ENCODE measurements at regions not wholly inside any gene's neighbourhood (a gene's known extent, or its start where the extent isn't known, plus 50 kb on each side); places are given as distances from the start of the nearest gene placed in this dataset.

DNA sequence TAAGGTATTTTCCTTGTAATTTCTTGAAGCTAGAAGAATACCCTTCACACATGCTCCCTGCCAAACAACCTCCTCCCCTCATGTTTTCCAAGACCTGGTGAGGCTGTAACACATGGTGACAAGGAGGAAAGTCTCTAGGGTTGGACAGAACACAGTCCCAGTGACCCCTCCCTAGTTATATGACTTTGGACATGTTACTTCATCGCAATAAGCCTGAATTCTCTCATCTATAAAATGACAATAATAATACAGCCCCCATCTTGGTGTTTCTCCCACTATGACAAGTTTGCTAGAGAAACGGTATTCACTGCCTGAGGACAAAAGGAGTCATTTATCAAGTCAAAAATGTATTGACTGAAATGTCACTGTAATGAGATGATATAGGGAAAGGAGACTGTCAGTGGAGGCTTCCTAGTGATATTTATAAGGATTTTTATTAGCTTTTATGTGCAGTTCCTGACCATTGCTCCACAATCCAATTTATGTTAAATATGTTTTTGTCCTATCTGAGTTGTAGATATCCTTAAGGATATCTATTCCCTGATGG, 464.4 kb downstream of the SUCLG1 start:
- TF ChIP-seq, protein P1, sequence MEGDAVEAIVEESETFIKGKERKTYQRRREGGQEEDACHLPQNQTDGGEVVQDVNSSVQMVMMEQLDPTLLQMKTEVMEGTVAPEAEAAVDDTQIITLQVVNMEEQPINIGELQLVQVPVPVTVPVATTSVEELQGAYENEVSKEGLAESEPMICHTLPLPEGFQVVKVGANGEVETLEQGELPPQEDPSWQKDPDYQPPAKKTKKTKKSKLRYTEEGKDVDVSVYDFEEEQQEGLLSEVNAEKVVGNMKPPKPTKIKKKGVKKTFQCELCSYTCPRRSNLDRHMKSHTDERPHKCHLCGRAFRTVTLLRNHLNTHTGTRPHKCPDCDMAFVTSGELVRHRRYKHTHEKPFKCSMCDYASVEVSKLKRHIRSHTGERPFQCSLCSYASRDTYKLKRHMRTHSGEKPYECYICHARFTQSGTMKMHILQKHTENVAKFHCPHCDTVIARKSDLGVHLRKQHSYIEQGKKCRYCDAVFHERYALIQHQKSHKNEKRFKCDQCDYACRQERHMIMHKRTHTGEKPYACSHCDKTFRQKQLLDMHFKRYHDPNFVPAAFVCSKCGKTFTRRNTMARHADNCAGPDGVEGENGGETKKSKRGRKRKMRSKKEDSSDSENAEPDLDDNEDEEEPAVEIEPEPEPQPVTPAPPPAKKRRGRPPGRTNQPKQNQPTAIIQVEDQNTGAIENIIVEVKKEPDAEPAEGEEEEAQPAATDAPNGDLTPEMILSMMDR (IDR thresholded peaks at IDR 0.05) = no peak
- no peak for TF ChIP-seq POLR2A (IDR thresholded peaks at IDR 0.05)

Data from testis (tissue), 2 donors.